Gastrocnemius medialis (tissue), 4 donors: ENCODE measurements at regions not wholly inside any gene's neighbourhood (a gene's known extent, or its start where the extent isn't known, plus 50 kb on each side); places are given as distances from the start of the nearest gene placed in this dataset.

Experiments used
- POLR2A ChIP-seq, 2 donors: fragments of 450-650 bp; IDR thresholded peaks; one replicate each; pipeline ENCODE4 v1.6.1; 2017; ENCODE audit warnings: antibody characterized with exemption in 2 of 2, mild to moderate bottlenecking in 2 of 2, moderate library complexity in 2 of 2
- TF ChIP-seq, protein P1 (sequence below), 5 experiments: fragments of 450-650 bp in 3 of 5; fragments of 200-600 bp in 2 of 5; sonication (generic) in 2 of 5; IDR thresholded peaks in 4 of 5; conservative IDR thresholded peaks in 1 of 5; 1 replicate in 4 of 5; 2 replicates in 1 of 5; pipeline ENCODE4 v1.5.1; 2016 to 2019; ENCODE audit warnings: antibody characterized with exemption in 5 of 5, mild to moderate bottlenecking in 3 of 5, moderate library complexity in 3 of 5

DNA sequence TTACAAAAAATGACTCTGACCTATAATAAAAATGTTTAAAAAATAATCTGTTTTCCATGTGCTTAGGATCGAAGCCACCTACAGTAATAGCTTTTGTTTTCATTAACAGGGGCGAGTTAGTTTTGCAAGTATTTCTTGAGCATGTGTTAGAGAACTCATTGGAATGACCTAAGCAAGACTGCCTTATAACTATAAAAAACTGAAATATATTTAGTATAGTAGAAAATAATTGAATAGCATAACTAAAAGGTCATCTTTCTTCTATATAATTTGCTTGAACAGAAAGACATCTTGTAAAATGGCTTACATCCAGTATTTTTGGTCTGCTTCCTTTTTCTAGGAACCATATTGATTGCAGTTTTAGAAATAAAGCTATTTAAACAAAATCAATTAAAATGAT lies 241.5 kb upstream of the NRIP1 start:
- TF ChIP-seq, protein P1, sequence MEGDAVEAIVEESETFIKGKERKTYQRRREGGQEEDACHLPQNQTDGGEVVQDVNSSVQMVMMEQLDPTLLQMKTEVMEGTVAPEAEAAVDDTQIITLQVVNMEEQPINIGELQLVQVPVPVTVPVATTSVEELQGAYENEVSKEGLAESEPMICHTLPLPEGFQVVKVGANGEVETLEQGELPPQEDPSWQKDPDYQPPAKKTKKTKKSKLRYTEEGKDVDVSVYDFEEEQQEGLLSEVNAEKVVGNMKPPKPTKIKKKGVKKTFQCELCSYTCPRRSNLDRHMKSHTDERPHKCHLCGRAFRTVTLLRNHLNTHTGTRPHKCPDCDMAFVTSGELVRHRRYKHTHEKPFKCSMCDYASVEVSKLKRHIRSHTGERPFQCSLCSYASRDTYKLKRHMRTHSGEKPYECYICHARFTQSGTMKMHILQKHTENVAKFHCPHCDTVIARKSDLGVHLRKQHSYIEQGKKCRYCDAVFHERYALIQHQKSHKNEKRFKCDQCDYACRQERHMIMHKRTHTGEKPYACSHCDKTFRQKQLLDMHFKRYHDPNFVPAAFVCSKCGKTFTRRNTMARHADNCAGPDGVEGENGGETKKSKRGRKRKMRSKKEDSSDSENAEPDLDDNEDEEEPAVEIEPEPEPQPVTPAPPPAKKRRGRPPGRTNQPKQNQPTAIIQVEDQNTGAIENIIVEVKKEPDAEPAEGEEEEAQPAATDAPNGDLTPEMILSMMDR (IDR thresholded peaks at IDR 0.05 in 4 of 5, conservative IDR thresholded peaks at IDR 0.05 in 1 of 5) = no peak
- no peak for TF ChIP-seq POLR2A (IDR thresholded peaks at IDR 0.05)
